H1 (cell line): ENCODE measurements at regions not wholly inside any gene's neighbourhood (a gene's known extent, or its start where the extent isn't known, plus 50 kb on each side); places are given as distances from the start of the nearest gene placed in this dataset.

Experiments used
- CHD2 ChIP-seq: IDR thresholded peaks from 2 replicates; pipeline ENCODE4 v1.6.1; 2012; ENCODE audit warnings: low read length, improper control_type of control experiment
- KDM5A ChIP-seq: fragments of 200-600 bp; IDR thresholded peaks from 2 replicates; pipeline ENCODE4 v1.7.1; 2012; ENCODE audit warnings: mild to moderate bottlenecking, low read length, inconsistent platforms, mixed read lengths

DNA sequence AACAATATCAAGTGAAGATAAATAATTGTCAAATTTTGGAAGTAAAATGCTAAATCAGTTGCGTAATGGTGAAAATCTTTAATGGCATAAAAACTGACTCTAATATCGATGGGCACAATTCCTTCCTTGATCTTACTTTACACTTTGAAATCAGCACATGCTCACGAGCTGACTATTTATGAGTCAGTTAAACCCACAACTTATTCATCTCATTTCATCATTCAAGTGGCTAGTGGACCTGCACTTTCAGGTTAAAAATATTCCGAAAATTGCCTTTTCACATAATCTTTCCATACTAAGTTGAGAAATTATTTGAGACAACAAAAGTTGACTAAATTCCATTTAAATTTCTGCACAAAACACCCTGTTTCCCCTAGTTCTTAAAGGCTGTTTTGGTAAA lies 582.1 kb upstream of the TENM3 start (continued):
- TF ChIP-seq CHD2 (no peak), KDM5A (no peak)
